BE2C (cell line): ENCODE measurements at regions not wholly inside any gene's neighbourhood (a gene's known extent, or its start where the extent isn't known, plus 50 kb on each side); places are given as distances from the start of the nearest gene placed in this dataset.

Source experiments
- DNase-seq: peaks from one replicate; pipeline ENCODE4 v3.0.0-alpha.2; 2020
- H3K27me3 ChIP-seq: fragments of 250-450 bp; sonication (Bioruptor Pico); 2 replicates; pipeline ENCODE4 v1.5.1; 2020; ENCODE audit warnings: mild to moderate bottlenecking
- H3K36me3 ChIP-seq: fragments of 250-450 bp; sonication (Bioruptor Pico); 2 replicates; pipeline ENCODE4 v1.5.1; 2020; ENCODE audit warnings: mild to moderate bottlenecking
- H3K4me1 ChIP-seq: fragments of 250-450 bp; sonication (Bioruptor Pico); 2 replicates; pipeline ENCODE4 v1.5.1; 2020
- H3K4me3 ChIP-seq: 2 replicates; pipeline ENCODE4 v1.5.1; 2011; ENCODE audit warnings: low read depth, low read length
- H3K9me3 ChIP-seq: fragments of 250-450 bp; sonication (Bioruptor Pico); 2 replicates; pipeline ENCODE4 v1.5.1; 2020
- TF ChIP-seq, protein P1 (sequence below): IDR thresholded peaks from 2 replicates; pipeline ENCODE4 v1.5.1; 2012; ENCODE audit warnings: mild to moderate bottlenecking, low read depth, low read length

DNA sequence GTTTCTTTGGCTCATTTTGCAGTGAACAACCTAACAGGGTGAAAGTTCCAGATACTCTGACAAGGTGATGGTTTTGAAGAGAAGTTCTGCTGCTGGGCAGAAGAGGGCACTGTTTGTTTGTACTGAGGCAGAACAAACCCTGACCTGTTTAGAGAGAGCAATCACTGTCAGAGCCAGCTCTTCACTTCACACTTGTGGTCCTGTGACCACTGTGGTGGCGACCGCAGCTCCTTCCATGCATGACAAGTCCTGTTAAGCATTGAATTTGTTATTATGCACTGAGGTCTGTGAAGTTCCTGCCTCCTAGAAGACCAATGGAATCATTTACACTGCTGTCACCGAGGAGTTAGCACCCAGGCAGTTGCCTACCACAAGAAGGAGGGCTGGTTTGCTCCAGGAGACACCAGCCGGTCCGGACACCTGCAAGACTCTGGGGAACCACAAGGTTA, 86.6 kb downstream of the ZNF330 start:
- Histone ChIP-seq H3K36me3 (no peaks in the 10 kb centered on the region), H3K4me1 (no peaks in the 10 kb centered on the region), H3K4me3 (no peak overlapping the region), H3K9me3 (no peaks in the 10 kb centered on the region), H3K27me3 (no peaks in the 10 kb centered on the region)
- TF ChIP-seq, protein P1, sequence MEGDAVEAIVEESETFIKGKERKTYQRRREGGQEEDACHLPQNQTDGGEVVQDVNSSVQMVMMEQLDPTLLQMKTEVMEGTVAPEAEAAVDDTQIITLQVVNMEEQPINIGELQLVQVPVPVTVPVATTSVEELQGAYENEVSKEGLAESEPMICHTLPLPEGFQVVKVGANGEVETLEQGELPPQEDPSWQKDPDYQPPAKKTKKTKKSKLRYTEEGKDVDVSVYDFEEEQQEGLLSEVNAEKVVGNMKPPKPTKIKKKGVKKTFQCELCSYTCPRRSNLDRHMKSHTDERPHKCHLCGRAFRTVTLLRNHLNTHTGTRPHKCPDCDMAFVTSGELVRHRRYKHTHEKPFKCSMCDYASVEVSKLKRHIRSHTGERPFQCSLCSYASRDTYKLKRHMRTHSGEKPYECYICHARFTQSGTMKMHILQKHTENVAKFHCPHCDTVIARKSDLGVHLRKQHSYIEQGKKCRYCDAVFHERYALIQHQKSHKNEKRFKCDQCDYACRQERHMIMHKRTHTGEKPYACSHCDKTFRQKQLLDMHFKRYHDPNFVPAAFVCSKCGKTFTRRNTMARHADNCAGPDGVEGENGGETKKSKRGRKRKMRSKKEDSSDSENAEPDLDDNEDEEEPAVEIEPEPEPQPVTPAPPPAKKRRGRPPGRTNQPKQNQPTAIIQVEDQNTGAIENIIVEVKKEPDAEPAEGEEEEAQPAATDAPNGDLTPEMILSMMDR = peak; percentile 74
- DNase-seq = peak; percentile 64

DNA sequence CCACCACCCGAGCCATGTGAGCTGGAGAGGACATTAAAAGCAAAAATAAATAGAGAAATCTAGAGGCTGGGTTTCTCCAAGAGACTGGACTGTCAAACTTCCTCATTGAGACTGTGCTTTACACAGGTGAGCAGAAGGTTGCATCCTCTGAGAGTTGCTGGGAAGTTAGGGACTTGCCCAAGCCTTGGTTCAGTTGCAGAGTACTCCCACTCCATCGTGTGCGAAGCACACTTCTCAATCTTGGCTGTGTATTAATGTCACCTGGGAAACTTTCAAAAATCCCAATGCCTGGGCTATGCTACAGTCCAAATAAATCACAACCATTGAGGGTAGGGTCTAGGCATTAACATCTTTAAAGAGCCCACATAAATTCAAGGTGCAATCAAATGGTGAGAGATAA, 89.2 kb downstream of the ZNF330 start:
- H3K4me3 ChIP-seq = no peak overlapping the region
- H3K27me3 ChIP-seq = no peaks in the 10 kb centered on the region
- TF ChIP-seq, protein P1 = no peak

DNA sequence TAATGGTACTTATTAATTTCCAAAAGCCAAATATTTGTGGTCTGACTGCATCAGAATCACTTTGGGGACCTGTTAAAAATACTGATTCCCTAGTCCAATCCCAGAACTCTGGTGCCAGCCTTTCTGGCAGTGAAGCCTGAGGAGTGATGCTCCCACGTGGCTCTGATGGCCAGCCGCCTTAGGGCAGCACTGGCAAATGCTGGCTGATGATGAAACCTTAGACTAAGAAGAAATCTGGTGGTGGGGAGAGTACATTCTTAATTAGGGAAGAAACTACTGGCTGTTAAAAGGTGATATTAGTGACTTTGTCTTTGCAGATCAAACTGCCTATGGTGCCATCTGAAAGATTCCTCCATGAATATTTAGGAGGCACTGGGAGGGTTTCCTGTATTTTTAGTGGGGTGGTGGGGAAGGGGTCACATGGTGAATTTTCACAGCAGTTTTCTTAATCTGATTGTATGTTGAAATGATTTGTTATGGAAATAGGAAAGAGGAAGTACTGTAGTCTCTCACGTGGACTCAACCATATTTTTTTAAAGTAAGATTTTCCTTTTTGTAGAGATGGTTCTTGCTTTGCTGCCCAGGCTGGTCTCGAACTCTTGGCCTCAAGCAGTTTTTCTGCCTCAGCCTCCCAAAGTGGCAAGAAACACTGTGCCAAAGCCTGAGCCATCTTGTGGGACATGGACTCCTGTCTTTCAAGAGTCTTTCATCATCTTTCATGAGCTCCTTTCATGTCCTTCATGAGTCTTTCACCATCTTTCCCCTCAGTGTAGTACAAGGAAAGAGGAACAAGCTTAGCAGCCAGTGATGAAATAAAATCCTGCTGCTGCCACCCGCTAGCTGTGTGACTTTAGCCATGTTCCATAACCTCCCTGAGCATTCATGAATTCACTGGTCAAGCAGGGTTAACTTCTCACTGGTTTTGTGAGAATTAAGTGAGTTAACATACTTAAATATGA, 90.8 kb downstream of the ZNF330 start:
- no peak overlapping the region for H3K4me3 ChIP-seq
- no peaks in the 10 kb centered on the region for H3K9me3 ChIP-seq
- no peaks in the 10 kb centered on the region for H3K4me1 ChIP-seq
- H3K36me3 ChIP-seq = no peaks in the 10 kb centered on the region
- DNase-seq = no peak
- TF ChIP-seq, protein P1 = no peak
- H3K27me3 ChIP-seq = no peaks in the 10 kb centered on the region

More for the DNA sequence above, 89.2 kb downstream of the ZNF330 start:
- no peaks in the 10 kb centered on the region for H3K9me3 ChIP-seq
- DNase-seq = no peak
- H3K36me3 ChIP-seq = no peaks in the 10 kb centered on the region
- H3K4me1 ChIP-seq = no peaks in the 10 kb centered on the region

DNA sequence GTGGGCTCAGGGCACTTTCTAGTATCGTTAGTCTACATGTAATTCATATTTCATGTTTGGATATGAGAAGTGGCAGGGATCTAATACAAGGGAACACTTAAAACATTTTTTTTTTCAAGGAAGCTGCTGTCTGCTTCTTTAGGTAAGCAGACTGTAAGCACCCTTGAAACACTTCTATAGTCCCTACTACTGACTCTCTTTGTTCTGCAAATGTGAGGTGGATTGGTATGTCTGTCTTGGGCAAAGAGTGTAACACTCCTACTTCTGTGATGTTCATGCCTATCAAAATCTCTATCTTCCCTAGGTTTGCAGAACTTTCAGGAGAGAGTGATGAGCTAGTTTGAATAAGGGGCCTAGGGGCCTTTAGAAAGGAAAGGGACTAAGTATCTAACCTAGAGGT, 93.9 kb downstream of the ZNF330 start:
- Histone ChIP-seq H3K4me3 (no peak overlapping the region), H3K36me3 (no peaks in the 10 kb centered on the region), H3K9me3 (no peaks in the 10 kb centered on the region), H3K4me1 (no peaks in the 10 kb centered on the region), H3K27me3 (no peaks in the 10 kb centered on the region)
- TF ChIP-seq, protein P1 = no peak
- no peak for DNase-seq

DNA sequence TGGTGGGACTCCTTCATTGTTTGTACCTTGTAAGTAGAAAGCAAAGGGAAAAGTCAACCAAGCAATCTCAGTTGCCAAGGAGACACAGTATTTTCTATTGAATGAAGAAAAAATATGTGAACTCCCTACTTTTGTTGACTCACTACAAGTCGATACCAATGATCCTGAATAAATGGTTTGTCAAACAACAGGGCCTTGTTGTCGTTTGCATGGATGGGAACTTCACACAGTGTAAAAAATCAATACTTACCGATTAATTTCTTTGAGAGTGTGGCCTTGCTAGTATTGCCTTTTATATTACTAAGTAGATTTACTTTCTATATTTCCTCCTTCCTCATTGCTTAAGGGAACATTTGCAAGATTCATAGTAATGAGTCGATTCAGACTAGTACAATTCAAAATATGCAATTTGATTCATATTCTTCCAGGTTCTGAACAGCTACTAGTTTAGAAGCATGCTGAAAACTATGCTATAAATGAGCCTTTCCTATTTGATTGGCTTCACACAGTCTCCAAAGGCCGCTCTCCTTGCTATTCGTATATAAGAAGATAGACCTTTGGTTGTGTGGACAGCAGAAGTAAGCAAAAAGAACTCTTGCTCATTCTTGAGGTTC, 108.0 kb downstream of the ZNF330 start:
- Histone ChIP-seq H3K9me3 (no peaks in the 10 kb centered on the region), H3K4me3 (no peak overlapping the region), H3K4me1 (no peaks in the 10 kb centered on the region), H3K36me3 (no peaks in the 10 kb centered on the region), H3K27me3 (no peaks in the 10 kb centered on the region)
- no peak for DNase-seq
- TF ChIP-seq, protein P1 = no peak

DNA sequence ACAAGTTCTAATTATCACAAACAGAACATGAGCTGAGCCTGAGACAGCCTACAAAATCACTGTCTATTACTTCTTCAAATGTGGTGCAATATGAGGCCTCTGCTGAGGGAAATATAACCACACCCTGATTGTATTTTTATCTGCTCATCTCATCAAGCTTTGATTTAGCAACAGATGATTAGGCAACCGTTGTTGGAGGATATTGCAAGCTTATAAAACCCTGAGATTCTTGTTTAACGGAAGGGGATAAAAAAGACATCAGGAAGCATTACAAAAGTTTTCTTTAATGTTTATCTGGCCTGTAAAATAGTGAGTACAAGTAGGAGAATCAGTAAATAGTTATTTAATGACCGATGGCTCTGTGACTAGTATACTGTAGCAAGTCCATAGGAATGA, 108.5 kb downstream of the ZNF330 start:
- no peak for DNase-seq
- no peaks in the 10 kb centered on the region for H3K27me3 ChIP-seq
- no peaks in the 10 kb centered on the region for H3K9me3 ChIP-seq
- no peaks in the 10 kb centered on the region for H3K36me3 ChIP-seq
- TF ChIP-seq, protein P1 = no peak
- no peak overlapping the region for H3K4me3 ChIP-seq
- H3K4me1 ChIP-seq = no peaks in the 10 kb centered on the region
